ENCODE measurements at regions not wholly inside any gene's neighbourhood (a gene's known extent, or its start where the extent isn't known, plus 50 kb on each side); places are given as distances from the start of the nearest gene placed in this dataset.

- Histone ChIP-seq H3K27me3 (ENCODE audit: control insufficient read depth, insufficient read depth, low read length) (no peaks in the 10 kb centered on the region), H3K4me3 (ENCODE audit: low read length) (no peak overlapping the region), H3K9ac (ENCODE audit: low read depth, low read length) (no peak overlapping the region), H3K9me3 (replicated peaks; ENCODE audit: low read length) (no peaks in the 10 kb centered on the region), H3K4me2 (ENCODE audit: low read length) (no peak overlapping the region), H3K36me3 (ENCODE audit: insufficient read depth, low read length) (no peaks in the 10 kb centered on the region), H3K4me1 (ENCODE audit: control insufficient read depth, insufficient read depth, low read length) (no peaks in the 10 kb centered on the region)
Measured at GRCh38 chr20:51318058-51318949, 224.2 kb downstream of the NFATC2 start.

- no peaks in the 10 kb centered on the region for H3K27me3 ChIP-seq (ENCODE audit: control insufficient read depth, insufficient read depth, low read length)
- H3K9me3 ChIP-seq (replicated peaks; ENCODE audit: low read length), result no peaks in the 10 kb centered on the region
- H3K4me3 ChIP-seq (ENCODE audit: low read length), result no peak overlapping the region
- H3K4me2 ChIP-seq (ENCODE audit: low read length), result no peak overlapping the region
- no peaks in the 10 kb centered on the region for H3K4me1 ChIP-seq (ENCODE audit: control insufficient read depth, insufficient read depth, low read length)
- H3K9ac ChIP-seq (ENCODE audit: low read depth, low read length), result no peak overlapping the region
- no peaks in the 10 kb centered on the region for H3K36me3 ChIP-seq (ENCODE audit: insufficient read depth, low read length)
Measured at GRCh38 chr20:51315390-51315789, 227.1 kb downstream of the NFATC2 start.

- Histone ChIP-seq H3K4me3 (ENCODE audit: low read length) (no peak overlapping the region), H3K4me2 (ENCODE audit: low read length) (no peak overlapping the region), H3K36me3 (ENCODE audit: insufficient read depth, low read length) (no peaks in the 10 kb centered on the region), H3K27me3 (ENCODE audit: control insufficient read depth, insufficient read depth, low read length) (no peaks in the 10 kb centered on the region), H3K9me3 (replicated peaks; ENCODE audit: low read length) (no peaks in the 10 kb centered on the region), H3K4me1 (ENCODE audit: control insufficient read depth, insufficient read depth, low read length) (no peaks in the 10 kb centered on the region), H3K9ac (ENCODE audit: low read depth, low read length) (no peak overlapping the region)
Measured at GRCh38 chr20:51313358-51313827, 229.1 kb downstream of the NFATC2 start.

GRCh38 chr20:51312480-51312783 lies 230.1 kb downstream of the NFATC2 start:
- Histone ChIP-seq H3K4me2 (ENCODE audit: low read length) (no peak overlapping the region), H3K9ac (ENCODE audit: low read depth, low read length) (no peak overlapping the region), H3K4me1 (ENCODE audit: control insufficient read depth, insufficient read depth, low read length) (no peaks in the 10 kb centered on the region), H3K36me3 (ENCODE audit: insufficient read depth, low read length) (no peaks in the 10 kb centered on the region), H3K9me3 (replicated peaks; ENCODE audit: low read length) (no peaks in the 10 kb centered on the region), H3K27me3 (ENCODE audit: control insufficient read depth, insufficient read depth, low read length) (no peaks in the 10 kb centered on the region), H3K4me3 (ENCODE audit: low read length) (no peak overlapping the region)

- peaks cover 2% of the 10 kb centered on the region for H3K4me1 ChIP-seq (ENCODE audit: control insufficient read depth, insufficient read depth, low read length)
- H3K9ac ChIP-seq (ENCODE audit: low read depth, low read length), result no peak overlapping the region
- no peak overlapping the region for H3K4me3 ChIP-seq (ENCODE audit: low read length)
- no peak overlapping the region for H3K4me2 ChIP-seq (ENCODE audit: low read length)
- H3K36me3 ChIP-seq (ENCODE audit: insufficient read depth, low read length), result no peaks in the 10 kb centered on the region
- no peaks in the 10 kb centered on the region for H3K9me3 ChIP-seq (replicated peaks; ENCODE audit: low read length)
- H3K27me3 ChIP-seq (ENCODE audit: control insufficient read depth, insufficient read depth, low read length), result no peaks in the 10 kb centered on the region
Measured at GRCh38 chr20:51311636-51312479, 230.7 kb downstream of the NFATC2 start.

- Histone ChIP-seq H3K4me3 (ENCODE audit: low read length) (no peak overlapping the region), H3K27me3 (ENCODE audit: control insufficient read depth, insufficient read depth, low read length) (no peaks in the 10 kb centered on the region), H3K9ac (ENCODE audit: low read depth, low read length) (no peak overlapping the region), H3K4me1 (ENCODE audit: control insufficient read depth, insufficient read depth, low read length) (peaks cover 3% of the 10 kb centered on the region), H3K9me3 (replicated peaks; ENCODE audit: low read length) (no peaks in the 10 kb centered on the region), H3K4me2 (ENCODE audit: low read length) (no peak overlapping the region), H3K36me3 (ENCODE audit: insufficient read depth, low read length) (no peaks in the 10 kb centered on the region)
Measured at GRCh38 chr20:51310216-51310615, 232.3 kb downstream of the NFATC2 start.

GRCh38 chr20:51309128-51309527 lies 233.4 kb downstream of the NFATC2 start:
- H3K9me3 ChIP-seq (replicated peaks; ENCODE audit: low read length), result no peaks in the 10 kb centered on the region

GRCh38 chr20:51306521-51307358 lies 235.8 kb downstream of the NFATC2 start:
- H3K9ac ChIP-seq (ENCODE audit: low read depth, low read length), result peak overlapping the region; percentile 39
- H3K4me1 ChIP-seq (ENCODE audit: control insufficient read depth, insufficient read depth, low read length), result peaks cover 3% of the 10 kb centered on the region
- H3K4me3 ChIP-seq (ENCODE audit: low read length), result no peak overlapping the region
- H3K27me3 ChIP-seq (ENCODE audit: control insufficient read depth, insufficient read depth, low read length), result no peaks in the 10 kb centered on the region
- no peaks in the 10 kb centered on the region for H3K36me3 ChIP-seq (ENCODE audit: insufficient read depth, low read length)
- peak overlapping the region; percentile 69 for H3K4me2 ChIP-seq (ENCODE audit: low read length)
- H3K9me3 ChIP-seq (replicated peaks; ENCODE audit: low read length), result no peaks in the 10 kb centered on the region

More at GRCh38 chr20:51309128-51309527, 233.4 kb downstream of the NFATC2 start:
- no peak overlapping the region for H3K4me2 ChIP-seq (ENCODE audit: low read length)
- H3K36me3 ChIP-seq (ENCODE audit: insufficient read depth, low read length), result no peaks in the 10 kb centered on the region
- H3K4me1 ChIP-seq (ENCODE audit: control insufficient read depth, insufficient read depth, low read length), result peaks cover 3% of the 10 kb centered on the region
- H3K27me3 ChIP-seq (ENCODE audit: control insufficient read depth, insufficient read depth, low read length), result no peaks in the 10 kb centered on the region
- no peak overlapping the region for H3K4me3 ChIP-seq (ENCODE audit: low read length)
- H3K9ac ChIP-seq (ENCODE audit: low read depth, low read length), result no peak overlapping the region

- H3K27me3 ChIP-seq (ENCODE audit: control insufficient read depth, insufficient read depth, low read length), result no peaks in the 10 kb centered on the region
Measured at GRCh38 chr20:51306081-51306480, 236.4 kb downstream of the NFATC2 start.

GRCh38 chr20:51305316-51306052 lies 237.0 kb downstream of the NFATC2 start:
- H3K4me3 ChIP-seq (ENCODE audit: low read length), result no peak overlapping the region
- H3K9me3 ChIP-seq (replicated peaks; ENCODE audit: low read length), result no peaks in the 10 kb centered on the region
- peaks cover 3% of the 10 kb centered on the region for H3K4me1 ChIP-seq (ENCODE audit: control insufficient read depth, insufficient read depth, low read length)
- no peaks in the 10 kb centered on the region for H3K27me3 ChIP-seq (ENCODE audit: control insufficient read depth, insufficient read depth, low read length)
- H3K36me3 ChIP-seq (ENCODE audit: insufficient read depth, low read length), result no peaks in the 10 kb centered on the region
- H3K4me2 ChIP-seq (ENCODE audit: low read length), result no peak overlapping the region
- H3K9ac ChIP-seq (ENCODE audit: low read depth, low read length), result no peak overlapping the region

More at GRCh38 chr20:51306081-51306480, 236.4 kb downstream of the NFATC2 start:
- no peak overlapping the region for H3K9ac ChIP-seq (ENCODE audit: low read depth, low read length)
- H3K4me3 ChIP-seq (ENCODE audit: low read length), result no peak overlapping the region
- no peak overlapping the region for H3K4me2 ChIP-seq (ENCODE audit: low read length)
- H3K36me3 ChIP-seq (ENCODE audit: insufficient read depth, low read length), result no peaks in the 10 kb centered on the region
- H3K4me1 ChIP-seq (ENCODE audit: control insufficient read depth, insufficient read depth, low read length), result peaks cover 3% of the 10 kb centered on the region
- no peaks in the 10 kb centered on the region for H3K9me3 ChIP-seq (replicated peaks; ENCODE audit: low read length)

Data from skeletal muscle satellite cell (primary cell).